Kidney (tissue), 13 donors: ENCODE measurements at regions not wholly inside any gene's neighbourhood (a gene's known extent, or its start where the extent isn't known, plus 50 kb on each side); places are given as distances from the start of the nearest gene placed in this dataset.

ENCODE experiments used
- DNase-seq, 5 donors: peaks; one replicate each; pipeline ENCODE4 v3.0.0-alpha.2; 2013 to 2020
- FAIRE-seq: peaks from 2 replicates; lab custom pipeline; 2012; peaks lifted over from hg19 to GRCh38; lab: Jason Lieb, UNC
- H3K27ac ChIP-seq, 2 donors: one replicate each; pipeline ENCODE4 v1.7.0; 2013; ENCODE audit warnings: low read depth in 2 of 2, low read length in 2 of 2, inconsistent platforms in 1 of 2
- H3K27me3 ChIP-seq: one replicate; pipeline ENCODE4 v1.7.1; 2013; ENCODE audit warnings: low read length, inconsistent platforms; ENCODE audit not compliant: control insufficient read depth, insufficient read depth
- H3K36me3 ChIP-seq, 3 donors: one replicate each; pipeline versions ENCODE4 v1.7.0 to v1.7.1; 2013; ENCODE audit warnings: low read length in 3 of 3, control low read depth in 1 of 3, inconsistent platforms in 1 of 3; ENCODE audit not compliant: insufficient read depth in 3 of 3, control insufficient read depth in 2 of 3
- H3K4me1 ChIP-seq, 3 donors: one replicate each; pipeline versions ENCODE4 v1.7.0 to v1.7.1; 2013; ENCODE audit warnings: low read length in 3 of 3, inconsistent platforms in 1 of 3, low read depth in 1 of 3; ENCODE audit not compliant: control insufficient read depth in 2 of 3, insufficient read depth in 2 of 3
- H3K4me3 ChIP-seq, 3 donors: one replicate each; pipeline versions ENCODE4 v1.7.0 to v1.8.1; 2013; ENCODE audit warnings: low read length in 3 of 3, control low read depth in 1 of 3, inconsistent platforms in 1 of 3
- H3K9ac ChIP-seq, 3 donors: one replicate each; pipeline versions ENCODE4 v1.7.0 to v1.7.1; 2013; ENCODE audit warnings: low read length in 3 of 3, control low read depth in 1 of 3, inconsistent platforms in 1 of 3
- H3K9me3 ChIP-seq, 3 donors: one replicate each; pipeline versions ENCODE4 v1.7.0 to v1.7.1; 2013; ENCODE audit warnings: low read length in 3 of 3, control low read depth in 1 of 3, inconsistent platforms in 1 of 3; ENCODE audit not compliant: control insufficient read depth in 2 of 3, insufficient read depth in 1 of 3
- CTCF ChIP-seq: IDR thresholded peaks from 3 replicates; pipeline ENCODE4 v1.5.1; 2012; ENCODE audit warnings: mild to moderate bottlenecking, moderate library complexity, borderline replicate concordance; ENCODE audit not compliant: insufficient read depth; ENCODE audit errors: extremely low read depth
- intact Hi-C: fragments of 100-400 bp; cut with DNase I; formaldehyde crosslinking; loops from one replicate; pipeline ENCODE4 v1.11.1; 2022
- donor health status: control.
- donor health status: control.
- donor health status: control.
- donor health status: control.
- donor health status: control.
- donor health status: DM: yes; HTN: yes; CAD: no.
- donor health status: Normal renal cell carcinoma (clear cell type).

- no peaks in the 10 kb centered on the region for H3K36me3 ChIP-seq
- no peak overlapping the region for H3K4me3 ChIP-seq
- intact Hi-C loops, result no loop called here
- no peak overlapping the region for H3K9ac ChIP-seq
- H3K4me1 ChIP-seq, result no peaks in the 10 kb centered on the region
- TF ChIP-seq CTCF, result no peak
- peaks cover 0 to 2% (median 0%) of the 10 kb centered on the region in 3 donors for H3K9me3 ChIP-seq
- no peak overlapping the region for H3K27ac ChIP-seq
- H3K27me3 ChIP-seq, result no peaks in the 10 kb centered on the region
- FAIRE-seq (no peak), DNase-seq (no peak)
Observed at GRCh38 chr16:9536905-9537304, 445.5 kb downstream of the HAPSTR1 start.

DNA sequence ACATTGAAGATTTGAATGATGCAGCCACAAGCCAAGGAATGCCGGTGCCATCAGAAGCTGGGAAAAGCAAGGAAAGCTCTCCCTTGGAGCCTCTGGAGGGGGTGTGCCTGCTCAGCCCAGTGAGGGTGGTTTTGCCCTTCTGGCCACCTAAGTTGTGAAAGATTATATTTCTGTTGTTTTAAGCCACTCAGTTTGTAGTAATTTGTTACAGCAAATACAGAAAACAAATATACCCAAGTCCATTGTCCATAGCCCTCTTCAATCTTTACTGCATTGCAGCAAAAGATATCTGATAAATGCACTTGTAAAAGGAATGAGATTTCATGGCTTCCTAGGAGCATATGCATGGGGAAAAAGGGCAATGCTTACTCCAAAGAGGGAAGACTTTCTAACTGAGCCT, 447.9 kb downstream of the HAPSTR1 start:
- no peak for TF ChIP-seq CTCF
- intact Hi-C loops, result no loop called here
- DNase-seq (no peak), FAIRE-seq (no peak)
- H3K4me3 ChIP-seq, result no peak overlapping the region
- no peaks in the 10 kb centered on the region for H3K27me3 ChIP-seq
- H3K9me3 ChIP-seq, result no peaks in the 10 kb centered on the region
- no peaks in the 10 kb centered on the region for H3K36me3 ChIP-seq
- H3K4me1 ChIP-seq, result no peaks in the 10 kb centered on the region
- H3K9ac ChIP-seq, result no peak overlapping the region
- H3K27ac ChIP-seq, result no peak overlapping the region

GRCh38 chr16:9541723-9542122, 450.3 kb downstream of the HAPSTR1 start:
- Histone ChIP-seq H3K27me3 (no peaks in the 10 kb centered on the region), H3K36me3 (no peaks in the 10 kb centered on the region), H3K4me1 (no peaks in the 10 kb centered on the region), H3K9ac (no peak overlapping the region), H3K27ac (no peak overlapping the region), H3K4me3 (no peak overlapping the region), H3K9me3 (no peaks in the 10 kb centered on the region)
- intact Hi-C loops, result no loop called here
- no peak for TF ChIP-seq CTCF
- DNase-seq (no peak), FAIRE-seq (no peak)

DNA sequence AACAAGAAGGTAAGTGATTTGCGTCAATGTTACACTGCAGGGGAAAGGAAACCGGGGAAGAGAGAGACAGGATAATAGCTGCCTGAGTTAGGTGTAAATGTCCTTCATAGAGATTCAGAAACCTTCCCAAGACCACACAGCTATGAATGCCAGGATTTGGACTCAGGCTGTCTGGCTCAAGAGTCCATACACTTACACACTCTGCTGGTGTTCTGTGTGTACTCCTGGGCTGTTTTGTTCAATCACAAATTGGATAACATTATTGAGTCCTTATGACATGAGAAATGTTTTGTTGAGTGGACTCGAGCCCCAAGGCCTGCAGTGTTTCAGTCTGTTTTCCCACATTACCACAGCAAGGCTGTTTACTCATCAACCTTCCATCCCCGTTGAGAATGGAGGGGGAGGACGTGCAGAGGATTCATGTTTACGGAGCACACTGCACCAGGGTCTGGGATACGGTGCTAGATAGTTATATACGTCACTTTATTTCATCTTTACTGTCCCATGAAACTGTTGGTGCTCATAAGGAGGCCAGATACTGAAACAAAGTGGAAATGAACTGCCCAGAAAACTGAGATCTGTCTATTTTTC, 450.8 kb downstream of the HAPSTR1 start:
- FAIRE-seq, result no peak

More for the DNA sequence above, 450.8 kb downstream of the HAPSTR1 start:
- TF ChIP-seq CTCF, result no peak
- H3K27me3 ChIP-seq, result no peaks in the 10 kb centered on the region
- no peak overlapping the region for H3K9ac ChIP-seq
- H3K4me1 ChIP-seq, result no peaks in the 10 kb centered on the region
- H3K9me3 ChIP-seq, result no peaks in the 10 kb centered on the region
- intact Hi-C loops, result no loop called here
- no peak overlapping the region for H3K4me3 ChIP-seq
- no peaks in the 10 kb centered on the region for H3K36me3 ChIP-seq
- no peak overlapping the region for H3K27ac ChIP-seq
- DNase-seq, result no peak
